IMR-90 (cell line): ENCODE measurements at regions not wholly inside any gene's neighbourhood (a gene's known extent, or its start where the extent isn't known, plus 50 kb on each side); places are given as distances from the start of the nearest gene placed in this dataset.

ENCODE experiments used
- ATAC-seq: fragments of 200-7000 bp; cut with Tn5 transposase; 2 replicates; pipeline ENCODE4 v1.9.1; 2020; ENCODE audit warnings: low read depth, mild to moderate bottlenecking, moderate library complexity
- BruUV-seq: library from RNA; stranded (reverse); fragments of 400-500 nt; replicated peaks from 2 replicates; lab custom pipeline; 2021; lab: Mats Ljungman, UMichigan
- CTCF ChIA-PET: fragments of 300-600 bp; formaldehyde crosslinking; extraction: SDS; loops from one replicate; lab custom pipeline; 2021; ENCODE audit warnings: antibody characterized with exemption; lab: Yijun Ruan, JAX
- POLR2A ChIA-PET: fragments of 300-600 bp; sonication (Branson Sonifier 250); formaldehyde crosslinking; loops from one replicate; lab custom pipeline; 2022; ENCODE audit warnings: antibody characterized with exemption; ENCODE audit not compliant: unreplicated experiment; lab: Charles Lee
- DNase-seq: peaks from one replicate; pipeline ENCODE4 v3.0.0; 2013
- H2AFZ ChIP-seq: replicated peaks from 2 replicates; pipeline ENCODE3; 2013; ENCODE audit warnings: low read length, mild to moderate bottlenecking; ENCODE audit not compliant: poor library complexity
- H2AK5ac ChIP-seq: 2 replicates; pipeline ENCODE4 v1.6.1; 2013; ENCODE audit warnings: low read depth, low read length, inconsistent platforms
- H2AK9ac ChIP-seq: replicated peaks from 2 replicates; pipeline ENCODE3; 2013; ENCODE audit warnings: mild to moderate bottlenecking, low read depth, low read length, moderate library complexity; ENCODE audit not compliant: poor library complexity
- H2BK120ac ChIP-seq: 2 replicates; pipeline ENCODE4 v1.6.1; 2013; ENCODE audit warnings: low read depth, low read length, inconsistent platforms
- H2BK15ac ChIP-seq: 3 replicates; pipeline ENCODE4 v1.6.1; 2013; ENCODE audit warnings: low read depth, low read length, inconsistent platforms
- H2BK20ac ChIP-seq: 2 replicates; pipeline ENCODE4 v1.6.1; 2013; ENCODE audit warnings: low read depth, mild to moderate bottlenecking, inconsistent platforms, low read length, moderate library complexity
- H2BK5ac ChIP-seq: 2 replicates; pipeline ENCODE4 v1.6.1; 2013; ENCODE audit warnings: mild to moderate bottlenecking, low read depth, low read length, inconsistent platforms; ENCODE audit not compliant: poor library complexity, severe bottlenecking
- H3K14ac ChIP-seq: replicated peaks from 2 replicates; pipeline ENCODE4 v1.6.1; 2013; ENCODE audit warnings: low read depth, low read length, inconsistent platforms
- H3K18ac ChIP-seq: 2 replicates; pipeline ENCODE4 v1.6.1; 2013; ENCODE audit warnings: low read depth, low read length, control low read depth
- H3K23ac ChIP-seq: 2 replicates; pipeline ENCODE4 v1.6.1; 2013; ENCODE audit warnings: low read depth, low read length, inconsistent platforms
- H3K27ac ChIP-seq: 2 replicates; pipeline ENCODE4 v1.5.1; 2013; ENCODE audit warnings: mild to moderate bottlenecking, control low read depth, low read length; ENCODE audit not compliant: insufficient read depth
- H3K27me3 ChIP-seq: 2 replicates; pipeline ENCODE4 v1.6.1; 2013; ENCODE audit warnings: low read length; ENCODE audit not compliant: control insufficient read depth, insufficient read depth
- H3K36me3 ChIP-seq: 2 replicates; pipeline ENCODE4 v1.6.1; 2013; ENCODE audit warnings: low read length, mixed read lengths; ENCODE audit not compliant: control insufficient read depth, insufficient read depth
- H3K4ac ChIP-seq: 2 replicates; pipeline ENCODE4 v1.6.1; 2013; ENCODE audit warnings: low read depth, low read length, inconsistent platforms
- H3K4me1 ChIP-seq: 2 replicates; pipeline ENCODE4 v1.6.1; 2013; ENCODE audit warnings: low read length, mixed read lengths; ENCODE audit not compliant: control insufficient read depth, insufficient read depth
- H3K4me2 ChIP-seq: 2 replicates; pipeline ENCODE4 v1.6.1; 2013; ENCODE audit warnings: low read depth, mild to moderate bottlenecking, control low read depth, low read length, moderate library complexity
- H3K4me3 ChIP-seq: 2 replicates; pipeline ENCODE4 v1.5.1; 2013; ENCODE audit warnings: low read depth, mild to moderate bottlenecking, control low read depth, low read length, moderate library complexity; ENCODE audit not compliant: insufficient read depth
- H3K56ac ChIP-seq: 2 replicates; pipeline ENCODE4 v1.6.1; 2013; ENCODE audit warnings: low read length, inconsistent platforms; ENCODE audit not compliant: insufficient read depth; ENCODE audit errors: extremely low read depth
- H3K79me1 ChIP-seq, 2 experiments: 2 replicates each; pipeline ENCODE4 v1.6.1; 2013; ENCODE audit warnings: low read length in 2 of 2, inconsistent platforms in 1 of 2, low read depth in 1 of 2
- H3K9ac ChIP-seq: 2 replicates; pipeline ENCODE4 v1.6.1; 2013; ENCODE audit warnings: low read depth, low read length, control low read depth
- H3K9me1 ChIP-seq: 2 replicates; pipeline ENCODE4 v1.6.1; 2013; ENCODE audit warnings: low read length, inconsistent platforms; ENCODE audit not compliant: insufficient read depth
- H3K9me3 ChIP-seq: 2 replicates; pipeline ENCODE4 v1.6.1; 2013; ENCODE audit warnings: low read length; ENCODE audit not compliant: control insufficient read depth, insufficient read depth
- H4K20me1 ChIP-seq: 2 replicates; pipeline ENCODE4 v1.6.1; 2013; ENCODE audit warnings: low read length, inconsistent platforms; ENCODE audit not compliant: insufficient read depth
- H4K5ac ChIP-seq: 2 replicates; pipeline ENCODE4 v1.6.1; 2013; ENCODE audit warnings: mild to moderate bottlenecking, low read depth, low read length, control low read depth
- H4K8ac ChIP-seq, 2 experiments: 2 replicates each; pipeline ENCODE4 v1.6.1; 2013; ENCODE audit warnings: low read depth in 2 of 2, low read length in 2 of 2, control low read depth in 1 of 2, inconsistent platforms in 1 of 2
- H4K91ac ChIP-seq: 2 replicates; pipeline ENCODE4 v1.6.1; 2013; ENCODE audit warnings: low read depth, low read length, inconsistent platforms; ENCODE audit not compliant: insufficient read depth
- BHLHE40 ChIP-seq: fragments of 150-350 bp; IDR thresholded peaks from 2 replicates; pipeline ENCODE4 v1.6.1; 2016; ENCODE audit warnings: mild to moderate bottlenecking, low read depth, low read length
- CEBPB ChIP-seq: IDR thresholded peaks from 2 replicates; pipeline ENCODE4 v1.6.1; 2012; ENCODE audit warnings: low read depth, low read length, improper control_type of control experiment
- CHD1 ChIP-seq: IDR thresholded peaks from 2 replicates; pipeline ENCODE4 v1.6.1; 2012; ENCODE audit warnings: low read depth, low read length, improper control_type of control experiment
- FOS ChIP-seq: fragments of 150-350 bp; IDR thresholded peaks from 2 replicates; pipeline ENCODE4 v1.6.1; 2016; ENCODE audit warnings: low read depth, low read length
- MAFK ChIP-seq: IDR thresholded peaks from 2 replicates; pipeline ENCODE4 v1.6.1; 2012; ENCODE audit warnings: low read depth, low read length, improper control_type of control experiment
- MAZ ChIP-seq: IDR thresholded peaks from 2 replicates; pipeline ENCODE4 v1.6.1; 2012; ENCODE audit warnings: low read depth, mild to moderate bottlenecking, low read length, improper control_type of control experiment, moderate library complexity, borderline replicate concordance
- MXI1 ChIP-seq: IDR thresholded peaks from 2 replicates; pipeline ENCODE4 v1.6.1; 2012; ENCODE audit warnings: low read depth, mild to moderate bottlenecking, low read length, moderate library complexity, borderline replicate concordance
- NFE2L2 ChIP-seq: fragments of 150-350 bp; IDR thresholded peaks from 2 replicates; pipeline ENCODE4 v1.6.1; 2016; ENCODE audit warnings: low read depth, mild to moderate bottlenecking, low read length
- POLR2A ChIP-seq: IDR thresholded peaks from 2 replicates; pipeline ENCODE4 v1.6.1; 2012; ENCODE audit warnings: mild to moderate bottlenecking, low read depth, low read length
- RAD21 ChIP-seq: IDR thresholded peaks from 2 replicates; pipeline ENCODE4 v1.6.1; 2012; ENCODE audit warnings: low read length, improper control_type of control experiment
- RCOR1 ChIP-seq: IDR thresholded peaks from 2 replicates; pipeline ENCODE4 v1.6.1; 2012; ENCODE audit warnings: mild to moderate bottlenecking, low read length, improper control_type of control experiment; ENCODE audit not compliant: insufficient replicate concordance
- RFX5 ChIP-seq: IDR thresholded peaks from 2 replicates; pipeline ENCODE4 v1.8.0; 2012; ENCODE audit warnings: low read depth, mild to moderate bottlenecking, low read length, moderate library complexity
- SMC3 ChIP-seq: fragments of 150-350 bp; IDR thresholded peaks from 2 replicates; pipeline ENCODE4 v1.6.1; 2016; ENCODE audit warnings: low read depth, mild to moderate bottlenecking, antibody characterized with exemption, low read length, moderate library complexity
- USF2 ChIP-seq: fragments of 150-350 bp; IDR thresholded peaks from 2 replicates; pipeline ENCODE4 v1.6.1; 2017; ENCODE audit warnings: mild to moderate bottlenecking, antibody characterized with exemption, low read length, low read depth
- WGBS, 2 experiments: methylation state at CpG; one replicate each; pipeline versions ENCODE4 v1.1.5 to v1.1.7; 2013; ENCODE audit warnings: missing lambda C conversion rate in 2 of 2; ENCODE audit not compliant: insufficient read length in 1 of 2; ENCODE audit errors: extremely low coverage in 2 of 2; 5-methylcytosine and 5-hydroxymethylcytosine counted together
- dilution Hi-C: fragments of 300-500 bp; cut with HindIII; formaldehyde crosslinking; loops from one replicate; pipeline ENCODE4 v1.14.3; 2018; ENCODE audit warnings: low sequenced_read_pairs; ENCODE audit not compliant: unreplicated experiment
- in situ Hi-C: fragments of 300-500 bp; cut with MboI; formaldehyde crosslinking; loops from 3 replicates; pipeline ENCODE4 v1.14.3; 2019; ENCODE audit warnings: low sequenced_read_pairs, inconsistent platforms, mixed read lengths
- intact Hi-C: fragments of 100-400 bp; cut with micrococcal nuclease; formaldehyde crosslinking; loops from 2 replicates; pipeline ENCODE4 v1.10.0; 2022
- TF ChIP-seq, protein P1 (sequence below): conservative IDR thresholded peaks from 2 replicates; pipeline ENCODE4 v1.5.1; 2012; ENCODE audit warnings: mild to moderate bottlenecking, low read depth, low read length, improper control_type of control experiment
- TF ChIP-seq, protein P2 (sequence below): fragments of 150-350 bp; IDR thresholded peaks from 2 replicates; pipeline ENCODE4 v1.6.1; 2016; ENCODE audit warnings: low read depth, mild to moderate bottlenecking, low read length, moderate library complexity, borderline replicate concordance

DNA sequence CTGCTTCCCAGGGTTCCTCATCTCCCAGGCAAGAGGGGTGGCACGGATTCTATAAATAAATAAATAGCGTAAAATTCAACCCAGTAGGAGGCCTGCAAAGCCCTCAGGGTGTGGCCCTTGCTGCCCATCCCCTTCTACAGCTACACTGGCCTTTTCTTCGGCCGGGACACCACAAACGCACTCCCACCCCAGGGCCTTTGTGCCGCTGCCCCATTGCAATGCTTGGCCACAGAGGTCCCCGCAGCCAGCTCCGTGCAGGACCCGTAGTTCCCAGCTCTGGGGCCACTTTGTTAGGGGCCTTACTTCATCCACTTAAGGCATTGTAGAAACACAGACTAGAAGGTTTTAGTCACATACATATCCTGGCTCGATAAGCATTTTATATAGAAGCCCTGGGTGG lies 151.2 kb downstream of the ERMARD start:
- in situ Hi-C loops (no loop called here), dilution Hi-C loops (no loop called here), intact Hi-C loops (no loop called here)
- no peak overlapping the region for H3K27ac ChIP-seq
- H2BK20ac ChIP-seq = no peak overlapping the region
- BruUV-seq = no TSS peak
- H2AFZ ChIP-seq = no peak overlapping the region
- no peaks in the 10 kb centered on the region for H3K9me1 ChIP-seq
- no peak overlapping the region for H2AK9ac ChIP-seq
- H2BK15ac ChIP-seq = no peak overlapping the region
- ChIA-PET POLR2A (no interaction called here), CTCF (no interaction called here)
- H2BK120ac ChIP-seq = no peak overlapping the region
- no peak overlapping the region for H4K5ac ChIP-seq
- no peak overlapping the region for H4K8ac ChIP-seq
- DNase-seq = no peak
- no peaks in the 10 kb centered on the region for H3K79me1 ChIP-seq
- H3K14ac ChIP-seq = no peak overlapping the region
- H4K20me1 ChIP-seq = no peaks in the 10 kb centered on the region
- no peak overlapping the region for H2BK5ac ChIP-seq
- H3K4me1 ChIP-seq = no peaks in the 10 kb centered on the region; the same call in 1 of the 2 replicates
- peaks cover 34% of the 10 kb centered on the region for H3K9me3 ChIP-seq
- no peak overlapping the region for H3K4me2 ChIP-seq
- no peak overlapping the region for H3K4ac ChIP-seq
- no peak overlapping the region for H3K18ac ChIP-seq
- no peaks in the 10 kb centered on the region for H3K27me3 ChIP-seq
- no peak for ATAC-seq
- H3K36me3 ChIP-seq = no peaks in the 10 kb centered on the region
- no peak overlapping the region for H3K9ac ChIP-seq
- no peak overlapping the region for H3K56ac ChIP-seq
- no peak overlapping the region for H3K4me3 ChIP-seq
- H3K23ac ChIP-seq = no peak overlapping the region
- 100% methylated on average over 1 of the region's 10 CpGs; no CpG with 5 or more reads in 1 of the 2 experiments for WGBS, 2 experiments
- no peak overlapping the region for H2AK5ac ChIP-seq
- TF ChIP-seq RAD21 (no peak), CEBPB (no peak), MAZ (no peak), SMC3 (no peak), FOS (no peak), MXI1 (no peak), RCOR1 (no peak), MAFK (no peak), RFX5 (no peak), POLR2A (no peak), BHLHE40 (no peak), CHD1 (no peak), USF2 (no peak), NFE2L2 (no peak)
- TF ChIP-seq, protein P1, sequence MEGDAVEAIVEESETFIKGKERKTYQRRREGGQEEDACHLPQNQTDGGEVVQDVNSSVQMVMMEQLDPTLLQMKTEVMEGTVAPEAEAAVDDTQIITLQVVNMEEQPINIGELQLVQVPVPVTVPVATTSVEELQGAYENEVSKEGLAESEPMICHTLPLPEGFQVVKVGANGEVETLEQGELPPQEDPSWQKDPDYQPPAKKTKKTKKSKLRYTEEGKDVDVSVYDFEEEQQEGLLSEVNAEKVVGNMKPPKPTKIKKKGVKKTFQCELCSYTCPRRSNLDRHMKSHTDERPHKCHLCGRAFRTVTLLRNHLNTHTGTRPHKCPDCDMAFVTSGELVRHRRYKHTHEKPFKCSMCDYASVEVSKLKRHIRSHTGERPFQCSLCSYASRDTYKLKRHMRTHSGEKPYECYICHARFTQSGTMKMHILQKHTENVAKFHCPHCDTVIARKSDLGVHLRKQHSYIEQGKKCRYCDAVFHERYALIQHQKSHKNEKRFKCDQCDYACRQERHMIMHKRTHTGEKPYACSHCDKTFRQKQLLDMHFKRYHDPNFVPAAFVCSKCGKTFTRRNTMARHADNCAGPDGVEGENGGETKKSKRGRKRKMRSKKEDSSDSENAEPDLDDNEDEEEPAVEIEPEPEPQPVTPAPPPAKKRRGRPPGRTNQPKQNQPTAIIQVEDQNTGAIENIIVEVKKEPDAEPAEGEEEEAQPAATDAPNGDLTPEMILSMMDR = no peak
- TF ChIP-seq, protein P2, sequence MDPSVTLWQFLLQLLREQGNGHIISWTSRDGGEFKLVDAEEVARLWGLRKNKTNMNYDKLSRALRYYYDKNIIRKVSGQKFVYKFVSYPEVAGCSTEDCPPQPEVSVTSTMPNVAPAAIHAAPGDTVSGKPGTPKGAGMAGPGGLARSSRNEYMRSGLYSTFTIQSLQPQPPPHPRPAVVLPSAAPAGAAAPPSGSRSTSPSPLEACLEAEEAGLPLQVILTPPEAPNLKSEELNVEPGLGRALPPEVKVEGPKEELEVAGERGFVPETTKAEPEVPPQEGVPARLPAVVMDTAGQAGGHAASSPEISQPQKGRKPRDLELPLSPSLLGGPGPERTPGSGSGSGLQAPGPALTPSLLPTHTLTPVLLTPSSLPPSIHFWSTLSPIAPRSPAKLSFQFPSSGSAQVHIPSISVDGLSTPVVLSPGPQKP = no peak
- H4K91ac ChIP-seq = no peak overlapping the region
